GM21423 (cell line): ENCODE measurements at regions not wholly inside any gene's neighbourhood (a gene's known extent, or its start where the extent isn't known, plus 50 kb on each side); places are given as distances from the start of the nearest gene placed in this dataset.

Experiments used
- ATAC-seq: cut with Tn5 transposase; IDR thresholded peaks from one replicate; pipeline ENCODE4 v1.9.1; 2021; ENCODE audit warnings: mild to moderate bottlenecking, moderate library complexity; ENCODE audit not compliant: unreplicated experiment

GRCh38 chr15:47258521-47258920 lies 458.8 kb upstream of the SEMA6D start:
- ATAC-seq = no peak

DNA sequence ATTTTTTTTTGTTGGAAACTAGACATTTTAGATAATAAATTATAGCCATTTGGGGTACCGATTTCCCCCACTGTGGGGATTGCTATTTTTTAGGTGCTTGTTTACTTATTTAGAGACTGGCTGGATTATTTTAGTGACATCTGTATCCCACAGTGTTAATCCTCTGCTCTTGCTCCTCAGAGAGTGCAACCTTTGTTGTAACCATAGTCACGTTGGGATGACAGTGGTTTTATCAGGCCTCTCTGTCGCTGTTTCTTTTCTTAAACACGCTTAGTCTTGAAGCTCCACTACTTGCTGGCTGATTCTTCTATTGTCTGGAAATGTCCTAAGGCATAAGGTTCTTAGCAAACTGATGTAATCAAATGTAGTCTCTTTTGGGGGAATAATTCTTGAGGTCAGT lies 451.6 kb upstream of the SEMA6D start:
- no peak for ATAC-seq

- no peak for ATAC-seq
Observed at GRCh38 chr15:47266566-47266965, 450.7 kb upstream of the SEMA6D start.

DNA sequence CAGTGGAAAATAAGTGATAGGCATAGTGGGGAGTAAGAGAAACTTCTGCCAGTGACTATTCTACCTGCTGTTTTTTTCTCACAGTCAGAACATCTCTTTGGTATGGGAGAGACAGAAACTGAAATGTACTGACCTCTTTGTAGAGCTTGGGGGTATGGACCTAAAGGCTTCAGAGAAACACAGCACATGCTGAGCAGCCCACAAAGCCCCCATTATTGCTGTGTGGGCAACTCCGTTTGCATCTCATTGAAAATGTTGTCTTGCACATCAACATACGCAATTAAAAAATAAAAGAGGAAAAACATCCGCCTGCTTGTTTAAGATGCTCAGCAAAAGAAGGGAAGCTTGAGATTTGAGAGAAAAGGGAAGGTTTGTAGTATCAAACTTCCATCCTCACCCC lies 443.4 kb upstream of the SEMA6D start:
- ATAC-seq = no peak

- no peak for ATAC-seq
Observed at GRCh38 chr15:47283246-47283645, 434.1 kb upstream of the SEMA6D start.

GRCh38 chr15:47288794-47289193 lies 428.5 kb upstream of the SEMA6D start:
- ATAC-seq = no peak

GRCh38 chr15:47289656-47290055 lies 427.6 kb upstream of the SEMA6D start:
- ATAC-seq = no peak

DNA sequence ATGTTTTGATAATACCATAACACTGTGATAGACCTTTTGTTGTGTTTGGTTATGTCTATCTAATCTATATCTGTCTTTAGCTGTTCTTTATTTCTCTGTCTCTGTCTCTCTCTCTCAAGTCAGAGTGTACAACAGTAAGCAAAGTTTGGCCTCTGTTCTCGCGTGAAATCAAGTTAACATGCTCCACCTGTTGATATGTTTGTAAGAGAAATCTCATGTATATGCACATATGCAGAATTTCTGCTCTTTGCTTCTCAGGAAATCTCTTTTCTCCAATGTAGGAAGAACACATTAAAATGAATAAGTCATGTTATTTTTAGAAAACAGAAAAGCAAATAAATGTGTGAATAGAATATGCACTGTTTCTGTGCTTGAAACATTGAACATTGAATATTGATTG lies 425.5 kb upstream of the SEMA6D start:
- no peak for ATAC-seq

- no peak for ATAC-seq
Observed at GRCh38 chr15:47292638-47293190, 424.6 kb upstream of the SEMA6D start.

GRCh38 chr15:47293466-47294162 lies 423.7 kb upstream of the SEMA6D start:
- ATAC-seq = no peak

DNA sequence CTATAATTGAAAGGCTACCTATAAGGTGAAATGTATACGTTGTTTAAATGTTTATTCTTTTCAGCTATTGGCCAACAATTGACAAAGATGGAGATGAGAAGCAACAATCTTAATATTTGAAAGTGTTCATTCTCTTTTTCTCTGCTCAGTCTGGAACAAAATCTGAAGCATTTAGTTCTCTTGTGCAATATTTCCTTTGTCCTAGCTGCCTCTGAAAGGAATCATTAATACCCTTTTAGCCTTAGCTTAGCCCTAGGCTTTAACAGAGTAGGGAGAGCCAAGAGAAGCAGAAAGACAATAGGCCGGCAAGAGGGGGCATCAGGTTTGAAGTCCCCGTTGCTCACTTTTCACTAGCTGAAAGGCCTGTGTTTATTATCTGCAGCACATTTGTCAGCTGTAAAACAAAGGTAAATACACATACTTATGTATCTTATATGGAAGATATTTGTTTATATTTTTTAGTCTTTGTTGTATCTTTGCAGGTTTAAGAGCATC lies 422.5 kb upstream of the SEMA6D start:
- no peak for ATAC-seq

DNA sequence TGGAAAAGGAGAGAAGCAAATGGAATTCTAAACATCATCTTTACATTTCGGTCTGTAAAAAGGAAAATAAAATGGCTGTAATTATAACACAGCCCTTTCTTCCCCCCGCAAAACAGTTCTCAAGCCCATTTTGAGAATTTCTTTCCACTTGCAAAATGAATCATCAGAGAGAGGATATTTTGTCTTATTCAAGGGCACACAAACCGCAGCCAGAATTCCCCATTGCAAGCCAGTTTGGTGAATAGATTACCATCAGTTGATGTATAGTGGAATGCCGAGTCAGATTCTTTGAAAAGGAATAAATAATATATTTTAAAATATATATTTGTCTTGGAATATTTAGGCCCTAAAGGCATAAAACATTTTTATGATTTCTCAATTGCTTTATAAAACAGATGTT lies 420.4 kb upstream of the SEMA6D start:
- ATAC-seq = no peak

- no peak for ATAC-seq
Observed at GRCh38 chr15:47299846-47300434, 417.4 kb upstream of the SEMA6D start.

- no peak for ATAC-seq
Observed at GRCh38 chr15:47300596-47300995, 416.7 kb upstream of the SEMA6D start.

DNA sequence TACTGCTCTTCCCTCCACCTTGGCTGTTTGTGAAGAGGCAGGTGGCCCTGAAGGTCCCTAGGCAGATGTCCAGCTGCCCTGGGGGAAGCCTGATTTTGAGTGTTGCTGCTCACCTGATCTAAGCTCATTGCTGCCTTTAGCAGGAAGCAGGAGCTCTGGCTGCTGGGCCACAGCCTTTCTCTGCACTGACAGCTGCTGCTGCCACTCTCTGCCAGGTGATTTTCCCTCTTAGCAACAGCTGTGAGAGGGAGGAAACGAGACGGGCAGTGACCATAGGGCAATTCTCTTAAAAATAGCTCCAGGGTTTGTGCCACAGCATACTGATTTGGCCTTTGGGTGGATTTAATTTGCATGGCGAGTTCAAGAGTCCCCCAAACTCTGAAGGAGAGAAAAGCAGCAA lies 415.8 kb upstream of the SEMA6D start:
- ATAC-seq = no peak

GRCh38 chr15:47304656-47305055 lies 412.6 kb upstream of the SEMA6D start:
- ATAC-seq = no peak

DNA sequence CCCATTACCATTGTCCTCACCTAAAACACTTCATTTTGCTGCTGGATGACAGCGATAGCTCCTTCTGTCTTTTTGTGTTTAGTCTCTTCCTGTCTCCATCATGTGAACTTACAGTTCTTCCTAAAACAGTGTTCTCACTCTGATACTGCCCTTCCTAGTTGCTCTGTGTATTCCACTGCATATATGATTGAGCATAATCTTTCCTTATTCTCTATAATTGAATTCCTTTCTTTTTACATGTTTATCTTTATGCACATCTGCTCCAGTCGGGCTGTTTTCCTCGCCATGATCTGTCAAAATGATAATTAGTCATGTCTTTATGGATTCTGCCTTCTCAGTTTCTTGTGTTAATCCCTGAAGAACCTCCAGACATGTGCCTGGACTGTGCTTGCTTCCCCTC lies 405.1 kb upstream of the SEMA6D start:
- no peak for ATAC-seq

DNA sequence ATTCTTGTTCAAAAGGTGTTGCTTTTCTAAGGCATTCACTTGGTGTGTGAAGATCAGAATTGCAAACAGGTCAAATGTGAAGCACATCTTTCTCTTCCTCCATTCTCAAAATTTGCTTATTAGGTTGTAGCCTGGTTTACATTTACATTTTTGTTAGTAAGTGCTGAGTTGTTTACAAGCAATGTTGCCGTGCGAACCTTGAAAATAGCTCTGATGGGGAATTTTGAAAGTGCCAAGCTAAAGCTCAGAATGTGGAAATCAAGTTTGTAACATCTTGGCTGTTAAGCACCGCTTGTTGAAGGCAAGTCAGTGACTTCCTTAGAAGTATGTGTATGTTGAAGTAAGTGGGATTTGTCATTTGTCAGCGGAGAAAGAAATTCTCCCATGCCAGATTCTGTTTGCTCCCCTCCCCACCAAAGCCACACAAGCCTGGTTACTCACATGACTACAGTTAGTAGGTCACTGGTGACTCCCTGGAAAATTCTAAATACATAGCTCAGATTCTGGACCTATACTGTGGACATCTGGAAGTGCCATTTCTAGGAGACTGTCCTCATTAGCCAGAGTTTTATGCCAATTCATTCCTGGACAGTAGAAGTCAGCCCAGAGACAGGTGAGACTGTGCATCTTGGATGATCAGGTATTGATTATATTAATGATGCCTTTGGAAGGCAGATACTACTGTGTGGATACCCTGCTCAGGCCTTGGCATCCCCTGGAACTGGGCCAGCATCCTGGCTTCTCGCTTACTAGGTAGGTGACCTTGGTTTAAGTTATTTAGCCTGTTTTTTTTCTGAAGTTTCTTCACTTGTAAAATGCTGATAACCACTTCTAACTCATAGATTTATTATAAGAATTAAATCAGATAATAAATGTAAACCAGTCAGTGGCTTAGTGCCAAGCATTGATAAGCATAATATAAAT lies 390.6 kb upstream of the SEMA6D start:
- ATAC-seq = no peak

- ATAC-seq = no peak
Observed at GRCh38 chr15:47331829-47332393, 385.4 kb upstream of the SEMA6D start.

DNA sequence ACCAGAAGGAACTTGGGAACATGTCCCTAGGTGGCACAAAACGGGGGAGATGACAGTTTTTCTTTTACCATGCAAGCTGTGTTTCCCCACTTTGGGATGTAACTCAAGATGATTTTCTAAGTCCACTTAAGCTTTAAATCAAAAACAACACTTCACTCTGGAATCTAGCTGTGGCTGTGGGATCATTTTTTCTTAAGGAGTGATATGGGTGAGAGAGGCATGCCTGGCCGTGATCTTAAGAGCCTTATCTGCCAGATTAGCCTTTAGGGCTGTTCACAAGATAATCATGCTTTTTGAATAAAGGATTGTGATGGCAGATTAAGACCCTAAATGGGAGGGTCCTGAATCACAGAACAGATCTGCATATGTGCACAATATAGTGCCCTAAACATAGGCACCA lies 384.8 kb upstream of the SEMA6D start:
- ATAC-seq = no peak

DNA sequence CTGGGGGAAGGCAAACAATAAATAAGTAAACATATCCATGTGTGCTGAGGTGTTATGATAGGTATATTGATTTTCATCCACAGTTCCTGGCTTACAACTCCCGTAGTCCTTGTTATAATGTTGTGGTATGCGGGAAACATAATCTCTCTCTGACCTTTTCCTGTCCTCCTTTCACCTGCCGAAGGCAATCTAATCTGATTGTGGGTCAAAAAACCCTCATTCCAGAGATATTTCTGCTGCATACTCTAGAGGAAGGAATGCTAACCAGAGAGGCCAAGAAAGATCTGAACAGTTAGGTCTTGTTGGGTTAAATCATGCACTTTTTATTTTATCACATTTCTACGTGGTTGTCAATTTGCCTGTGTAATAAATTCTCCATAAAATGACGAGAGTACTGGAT lies 383.6 kb upstream of the SEMA6D start:
- ATAC-seq = no peak
